HEK293T (cell line): ENCODE measurements at regions not wholly inside any gene's neighbourhood (a gene's known extent, or its start where the extent isn't known, plus 50 kb on each side); places are given as distances from the start of the nearest gene placed in this dataset.

Experiments used
- CTCF ChIA-PET: fragments of 350-600 bp; formaldehyde crosslinking; extraction: SDS; loops from one replicate; lab custom pipeline; 2021; ENCODE audit warnings: antibody characterized with exemption, inconsistent platforms; lab: Yijun Ruan, JAX
- POLR2A ChIA-PET: fragments of 350-600 bp; formaldehyde crosslinking; extraction: SDS; loops from one replicate; lab custom pipeline; 2020; ENCODE audit warnings: antibody characterized with exemption, inconsistent platforms; lab: Yijun Ruan, JAX
- DNase-seq: peaks from one replicate; pipeline ENCODE4 v3.0.0; 2012; ENCODE audit warnings: mixed read lengths; ENCODE audit errors: extremely low spot score
- ARNT ChIP-seq: fragments of 450-650 bp; IDR thresholded peaks from 2 replicates; pipeline ENCODE4 v1.6.1; 2017; ENCODE audit warnings: mild to moderate bottlenecking
- BHLHE40 ChIP-seq: fragments of 450-650 bp; IDR thresholded peaks from 2 replicates; pipeline ENCODE4 v1.6.1; 2016; ENCODE audit warnings: mild to moderate bottlenecking, moderate library complexity, borderline replicate concordance
- CTBP1 ChIP-seq: fragments of 450-650 bp; IDR thresholded peaks from 2 replicates; pipeline ENCODE4 v1.6.1; 2016; ENCODE audit warnings: borderline replicate concordance
- ELF4 ChIP-seq: fragments of 450-650 bp; IDR thresholded peaks from 2 replicates; pipeline ENCODE4 v1.6.1; 2017; ENCODE audit warnings: antibody characterized with exemption
- FOXA1 ChIP-seq: fragments of 450-650 bp; IDR thresholded peaks from 2 replicates; pipeline ENCODE4 v1.6.1; 2016; ENCODE audit warnings: mild to moderate bottlenecking
- FOXK2 ChIP-seq: fragments of 450-650 bp; IDR thresholded peaks from 2 replicates; pipeline ENCODE4 v1.6.1; 2016; ENCODE audit warnings: mild to moderate bottlenecking
- FOXM1 ChIP-seq: fragments of 450-650 bp; IDR thresholded peaks from 2 replicates; pipeline ENCODE4 v1.6.1; 2017; ENCODE audit warnings: mild to moderate bottlenecking, borderline replicate concordance
- HDGF ChIP-seq: fragments of 450-650 bp; IDR thresholded peaks from 2 replicates; pipeline ENCODE4 v1.6.1; 2017; ENCODE audit warnings: antibody characterized with exemption, borderline replicate concordance
- L3MBTL2 ChIP-seq: fragments of 450-650 bp; conservative IDR thresholded peaks from 2 replicates; pipeline ENCODE4 v1.6.1; 2016; ENCODE audit warnings: mild to moderate bottlenecking
- LEF1 ChIP-seq: fragments of 450-650 bp; IDR thresholded peaks from 2 replicates; pipeline ENCODE4 v1.6.1; 2017; ENCODE audit warnings: mild to moderate bottlenecking, borderline replicate concordance
- NFRKB ChIP-seq: fragments of 450-650 bp; IDR thresholded peaks from 2 replicates; pipeline ENCODE4 v1.6.1; 2016; ENCODE audit warnings: mild to moderate bottlenecking, moderate library complexity
- PKNOX1 ChIP-seq: fragments of 450-650 bp; IDR thresholded peaks from 2 replicates; pipeline ENCODE4 v1.6.1; 2016
- SP1 ChIP-seq: fragments of 450-650 bp; IDR thresholded peaks from 2 replicates; pipeline ENCODE4 v1.6.1; 2017
- SUZ12 ChIP-seq: fragments of 450-650 bp; IDR thresholded peaks from 2 replicates; pipeline ENCODE4 v1.6.1; 2016; ENCODE audit warnings: mild to moderate bottlenecking
- TARDBP ChIP-seq: fragments of 450-650 bp; IDR thresholded peaks from 2 replicates; pipeline ENCODE4 v1.6.1; 2016
- ZNF384 ChIP-seq: fragments of 450-650 bp; IDR thresholded peaks from 2 replicates; pipeline ENCODE4 v1.6.1; 2016

- CTCF ChIA-PET: no interaction called here
- POLR2A ChIA-PET: no interaction called here
- DNase-seq: no peak
- TF ChIP-seq ARNT (no peak), TARDBP (no peak)
Measured at GRCh38 chr9:118957585-118957984, 411.6 kb downstream of the BRINP1 start.

GRCh38 chr9:118959366-118959765 lies 409.9 kb downstream of the BRINP1 start:
- no peak for TF ChIP-seq SP1
- TF ChIP-seq FOXK2: no peak
- no peak for TF ChIP-seq PKNOX1
- no peak for TF ChIP-seq ELF4
- no peak for TF ChIP-seq ARNT
- TF ChIP-seq HDGF: no peak
- no peak for TF ChIP-seq SUZ12
- TF ChIP-seq FOXM1: no peak
- no peak for TF ChIP-seq LEF1
- no peak for TF ChIP-seq L3MBTL2
- no peak for TF ChIP-seq TARDBP
- TF ChIP-seq CTBP1: no peak
- no peak for TF ChIP-seq FOXA1
- TF ChIP-seq BHLHE40: no peak
- TF ChIP-seq ZNF384: no peak
- TF ChIP-seq NFRKB: no peak
- POLR2A ChIA-PET: no interaction called here
- DNase-seq: no peak
- CTCF ChIA-PET: no interaction called here

- DNase-seq: no peak
- TF ChIP-seq NFRKB: no peak
- TF ChIP-seq ELF4: no peak
- TF ChIP-seq FOXM1: no peak
- no peak for TF ChIP-seq CTBP1
- TF ChIP-seq SUZ12: no peak
- POLR2A ChIA-PET: no interaction called here
- CTCF ChIA-PET: no interaction called here
Measured at GRCh38 chr9:118961857-118962256, 407.4 kb downstream of the BRINP1 start.

GRCh38 chr9:118962426-118962825 lies 406.8 kb downstream of the BRINP1 start:
- DNase-seq: no peak
- ChIA-PET CTCF (no interaction called here), POLR2A (no interaction called here)
- no peak for TF ChIP-seq NFRKB
- no peak for TF ChIP-seq HDGF
- no peak for TF ChIP-seq TARDBP
- no peak for TF ChIP-seq ELF4
- TF ChIP-seq ZNF384: no peak

- CTCF ChIA-PET: no interaction called here
- TF ChIP-seq HDGF: no peak
- TF ChIP-seq ZNF384: no peak
- no peak for TF ChIP-seq SP1
- TF ChIP-seq FOXA1: no peak
- POLR2A ChIA-PET: no interaction called here
- no peak for DNase-seq
Measured at GRCh38 chr9:118963674-118964073, 405.6 kb downstream of the BRINP1 start.

GRCh38 chr9:118967901-118968300 lies 401.3 kb downstream of the BRINP1 start:
- DNase-seq: no peak
- TF ChIP-seq CTBP1: no peak
- no peak for TF ChIP-seq ELF4
- no peak for TF ChIP-seq LEF1
- TF ChIP-seq ARNT: no peak
- TF ChIP-seq FOXM1: no peak
- TF ChIP-seq HDGF: no peak
- TF ChIP-seq FOXK2: no peak
- ChIA-PET CTCF (interaction anchor here (0.6 kb wide), 1 partner anchor 260 kb away, joined by 5 read pairs; no protein-coding TSS in a partner anchor), POLR2A (no interaction called here)

GRCh38 chr9:118975736-118976135 lies 393.5 kb downstream of the BRINP1 start:
- CTCF ChIA-PET: no interaction called here
- TF ChIP-seq PKNOX1 (no peak), FOXM1 (no peak), FOXA1 (no peak), TARDBP (no peak), HDGF (no peak), BHLHE40 (no peak), FOXK2 (no peak), NFRKB (no peak)
- POLR2A ChIA-PET: no interaction called here
- DNase-seq: no peak

GRCh38 chr9:118976160-118976559 lies 393.1 kb downstream of the BRINP1 start:
- DNase-seq: no peak
- CTCF ChIA-PET: no interaction called here
- POLR2A ChIA-PET: no interaction called here
- TF ChIP-seq CTBP1: no peak
- TF ChIP-seq SP1: no peak
- no peak for TF ChIP-seq FOXA1
- TF ChIP-seq ZNF384: no peak
- TF ChIP-seq TARDBP: no peak
- TF ChIP-seq L3MBTL2: no peak
- TF ChIP-seq SUZ12: no peak
- TF ChIP-seq LEF1: no peak
- no peak for TF ChIP-seq PKNOX1
- TF ChIP-seq ARNT: no peak
- no peak for TF ChIP-seq FOXK2
- no peak for TF ChIP-seq ELF4
- no peak for TF ChIP-seq BHLHE40
